ENCODE measurements at regions not wholly inside any gene's neighbourhood (a gene's known extent, or its start where the extent isn't known, plus 50 kb on each side); places are given as distances from the start of the nearest gene placed in this dataset.

DNA sequence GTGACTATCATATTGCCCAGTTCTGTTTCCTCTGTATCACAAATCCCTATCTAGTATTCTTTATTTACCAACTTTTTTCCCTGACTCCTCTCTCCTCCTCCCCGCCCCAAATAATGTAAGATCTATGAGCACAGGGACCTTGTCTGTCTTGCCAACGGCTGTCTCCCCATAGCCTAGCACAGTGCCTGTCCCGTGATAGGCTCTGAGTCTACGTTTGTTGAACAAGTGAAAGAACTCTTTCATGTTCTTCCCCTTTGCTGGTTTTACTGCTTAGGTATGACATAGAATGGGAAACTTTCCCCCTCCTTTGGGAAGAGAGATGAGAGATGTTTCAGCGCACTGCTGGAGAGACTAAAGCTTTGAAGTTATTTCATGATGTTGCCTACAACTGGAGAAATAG, 367.0 kb downstream of the PRDM2 start:
- TF ChIP-seq, protein P1, sequence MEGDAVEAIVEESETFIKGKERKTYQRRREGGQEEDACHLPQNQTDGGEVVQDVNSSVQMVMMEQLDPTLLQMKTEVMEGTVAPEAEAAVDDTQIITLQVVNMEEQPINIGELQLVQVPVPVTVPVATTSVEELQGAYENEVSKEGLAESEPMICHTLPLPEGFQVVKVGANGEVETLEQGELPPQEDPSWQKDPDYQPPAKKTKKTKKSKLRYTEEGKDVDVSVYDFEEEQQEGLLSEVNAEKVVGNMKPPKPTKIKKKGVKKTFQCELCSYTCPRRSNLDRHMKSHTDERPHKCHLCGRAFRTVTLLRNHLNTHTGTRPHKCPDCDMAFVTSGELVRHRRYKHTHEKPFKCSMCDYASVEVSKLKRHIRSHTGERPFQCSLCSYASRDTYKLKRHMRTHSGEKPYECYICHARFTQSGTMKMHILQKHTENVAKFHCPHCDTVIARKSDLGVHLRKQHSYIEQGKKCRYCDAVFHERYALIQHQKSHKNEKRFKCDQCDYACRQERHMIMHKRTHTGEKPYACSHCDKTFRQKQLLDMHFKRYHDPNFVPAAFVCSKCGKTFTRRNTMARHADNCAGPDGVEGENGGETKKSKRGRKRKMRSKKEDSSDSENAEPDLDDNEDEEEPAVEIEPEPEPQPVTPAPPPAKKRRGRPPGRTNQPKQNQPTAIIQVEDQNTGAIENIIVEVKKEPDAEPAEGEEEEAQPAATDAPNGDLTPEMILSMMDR (IDR thresholded peaks at IDR 0.05; ENCODE audit: extremely low read depth, missing control alignments), result no peak
- no peak for DNase-seq (ENCODE audit: low spot score)

DNA sequence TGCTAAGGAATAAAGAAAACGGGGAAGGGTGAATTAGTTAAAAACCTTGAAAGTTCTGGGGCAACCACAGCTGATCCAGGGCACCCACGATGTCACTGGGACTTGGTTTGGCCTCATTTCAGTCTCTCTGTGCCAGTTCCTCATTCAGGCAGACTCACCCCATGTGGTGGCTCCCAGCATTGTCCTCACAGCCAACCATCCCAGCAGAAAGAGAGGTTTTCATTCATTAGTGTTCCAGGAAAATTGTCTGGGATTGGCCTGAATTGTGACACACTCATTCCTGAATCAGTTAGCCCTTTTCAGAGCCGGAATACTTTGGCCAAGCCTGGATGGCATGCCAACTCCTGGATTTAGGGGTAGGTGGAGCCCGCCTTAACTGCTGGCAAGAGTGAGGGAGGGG, 367.7 kb downstream of the PRDM2 start:
- no peak for DNase-seq (ENCODE audit: low spot score)
- TF ChIP-seq, protein P1 (IDR thresholded peaks at IDR 0.05; ENCODE audit: extremely low read depth, missing control alignments), result no peak

DNA sequence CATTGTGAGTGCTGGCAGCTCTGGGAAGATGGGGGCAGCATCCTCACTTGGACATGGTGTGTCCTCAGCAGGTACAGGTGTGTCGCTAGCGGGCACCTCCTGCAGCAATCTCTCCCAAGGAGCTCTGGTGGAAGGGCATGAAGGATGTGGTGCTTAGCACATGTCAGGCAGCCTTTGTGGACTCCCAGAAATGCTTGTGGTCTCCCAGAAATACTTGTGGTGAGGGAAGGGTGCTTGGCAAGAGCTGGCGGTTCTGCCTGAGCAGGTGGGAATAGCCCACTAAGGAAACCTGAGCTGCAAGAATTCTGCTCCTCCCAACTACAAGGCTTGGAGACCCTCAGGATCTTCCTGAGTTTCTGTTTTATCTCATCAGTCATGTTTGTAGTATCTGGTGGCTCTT, 371.6 kb downstream of the PRDM2 start:
- TF ChIP-seq, protein P1 (IDR thresholded peaks at IDR 0.05; ENCODE audit: extremely low read depth, missing control alignments), result no peak
- DNase-seq (ENCODE audit: low spot score), result no peak

DNA sequence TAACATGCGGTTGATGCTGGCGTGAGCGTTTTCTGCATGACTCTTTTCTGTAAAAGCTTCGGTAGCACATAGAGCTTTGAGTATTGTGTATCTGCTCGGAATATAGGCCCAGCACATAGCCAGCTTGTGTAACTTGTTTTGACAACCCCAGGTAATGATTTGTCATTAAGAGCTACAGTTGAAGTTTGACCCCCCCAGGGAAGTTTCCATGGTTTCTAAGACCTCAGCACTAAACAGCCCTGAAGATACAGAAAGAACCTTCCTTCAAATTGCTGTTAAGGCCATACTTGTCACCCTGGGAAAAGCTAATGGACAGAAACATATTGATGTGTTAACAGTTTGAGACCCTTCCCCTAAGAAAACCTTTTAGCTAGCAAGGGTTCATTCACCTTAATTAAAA, 380.7 kb downstream of the PRDM2 start:
- no peak for DNase-seq (ENCODE audit: low spot score)
- TF ChIP-seq, protein P1 (IDR thresholded peaks at IDR 0.05; ENCODE audit: extremely low read depth, missing control alignments), result no peak

DNA sequence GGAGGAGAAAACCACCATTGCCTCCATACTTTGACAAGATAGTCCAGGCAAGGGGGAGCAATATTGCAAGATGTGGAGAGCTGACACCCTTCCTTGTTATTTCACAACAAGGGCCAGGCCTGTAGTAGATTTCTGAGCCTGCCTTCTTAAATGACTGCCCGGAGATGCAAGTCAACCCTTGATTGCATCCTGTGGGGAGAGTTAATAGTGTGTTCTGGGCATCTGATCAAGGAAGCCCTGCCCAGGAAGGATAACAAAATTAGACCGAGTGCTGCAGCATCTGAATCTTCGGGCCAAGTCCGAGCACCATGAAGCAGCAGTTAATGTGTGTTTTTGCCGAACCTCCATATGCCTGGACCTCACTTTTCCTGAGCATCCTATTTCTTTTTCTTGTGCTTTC, 382.3 kb downstream of the PRDM2 start:
- no peak for DNase-seq (ENCODE audit: low spot score)
- TF ChIP-seq, protein P1 (IDR thresholded peaks at IDR 0.05; ENCODE audit: extremely low read depth, missing control alignments), result no peak

DNA sequence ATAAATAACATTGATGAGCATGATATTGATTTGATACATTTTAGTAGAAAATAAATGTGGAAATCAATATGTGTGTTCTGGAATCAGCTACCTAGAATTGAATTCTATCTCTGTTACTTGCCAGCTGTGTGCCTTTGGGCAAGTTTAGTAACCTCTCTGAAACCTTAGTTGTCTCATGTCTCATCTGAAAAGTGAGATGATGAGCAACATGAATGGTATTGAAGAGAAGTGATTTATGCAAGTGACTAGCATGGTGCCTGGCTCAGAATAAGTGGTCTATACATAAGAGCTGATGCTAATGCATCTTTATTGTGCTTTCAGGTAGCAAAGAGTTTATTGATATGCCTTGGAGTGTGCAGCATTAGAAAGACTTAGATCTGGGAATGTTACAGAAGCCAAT, 383.3 kb downstream of the PRDM2 start:
- TF ChIP-seq, protein P1 (IDR thresholded peaks at IDR 0.05; ENCODE audit: extremely low read depth, missing control alignments), result no peak
- no peak for DNase-seq (ENCODE audit: low spot score)

DNA sequence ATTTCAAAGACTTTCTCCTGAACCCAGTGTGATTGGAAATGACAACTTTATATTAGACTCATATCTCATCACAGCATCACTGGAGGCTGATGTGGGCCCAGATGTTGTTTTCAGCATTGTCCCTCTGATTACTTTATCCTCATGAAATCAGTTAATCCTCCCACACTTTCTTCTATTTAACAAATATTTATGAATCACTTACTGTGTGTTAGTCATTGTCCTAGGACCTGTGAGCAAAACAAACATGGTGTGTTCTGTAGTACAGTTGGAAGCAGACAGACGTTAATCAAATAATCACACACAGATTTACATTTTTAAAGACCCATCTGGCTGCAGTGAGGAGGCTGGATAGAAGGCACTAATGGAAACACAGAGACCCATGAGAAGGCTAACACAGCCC, 383.7 kb downstream of the PRDM2 start:
- TF ChIP-seq, protein P1 (IDR thresholded peaks at IDR 0.05; ENCODE audit: extremely low read depth, missing control alignments), result no peak

More for the DNA sequence above, 383.7 kb downstream of the PRDM2 start:
- DNase-seq (ENCODE audit: low spot score), result no peak
